Lower lobe of right lung (tissue), 2 donors: ENCODE measurements at regions not wholly inside any gene's neighbourhood (a gene's known extent, or its start where the extent isn't known, plus 50 kb on each side); places are given as distances from the start of the nearest gene placed in this dataset.

Experiments
- ATAC-seq, 2 donors: fragments of 200-7000 bp; cut with Tn5 transposase; one replicate each; pipeline ENCODE4 v1.9.1; 2020 to 2022; ENCODE audit warnings: mild to moderate bottlenecking in 2 of 2, moderate library complexity in 2 of 2
- DNase-seq: peaks from one replicate; pipeline ENCODE4 v3.0.0-alpha.2; 2020
- H3K27ac ChIP-seq: fragments of 200-600 bp; one replicate; pipeline ENCODE4 v1.8.0; 2022
- H3K27me3 ChIP-seq: fragments of 200-600 bp; one replicate; pipeline ENCODE4 v1.8.0; 2022; ENCODE audit warnings: low read depth
- H3K36me3 ChIP-seq: fragments of 200-600 bp; one replicate; pipeline ENCODE4 v1.8.0; 2022; ENCODE audit warnings: mild to moderate bottlenecking
- H3K4me1 ChIP-seq: fragments of 200-600 bp; one replicate; pipeline ENCODE4 v1.8.0; 2022
- H3K4me3 ChIP-seq: fragments of 200-600 bp; one replicate; pipeline ENCODE4 v1.8.0; 2022; ENCODE audit warnings: mild to moderate bottlenecking
- H3K9me3 ChIP-seq: fragments of 200-600 bp; one replicate; pipeline ENCODE4 v1.8.0; 2022
- intact Hi-C: fragments of 100-400 bp; cut with DNase I; formaldehyde crosslinking; loops from one replicate; pipeline ENCODE4 v1.11.0; 2022
- TF ChIP-seq, protein P1 (sequence below): fragments of 200-600 bp; IDR thresholded peaks from one replicate; pipeline ENCODE4 v1.8.0; 2022; ENCODE audit warnings: antibody characterized with exemption, mild to moderate bottlenecking
- donor health status: DM: no; HTN: yes; CAD: no; lungs with severe emphysema.

DNA sequence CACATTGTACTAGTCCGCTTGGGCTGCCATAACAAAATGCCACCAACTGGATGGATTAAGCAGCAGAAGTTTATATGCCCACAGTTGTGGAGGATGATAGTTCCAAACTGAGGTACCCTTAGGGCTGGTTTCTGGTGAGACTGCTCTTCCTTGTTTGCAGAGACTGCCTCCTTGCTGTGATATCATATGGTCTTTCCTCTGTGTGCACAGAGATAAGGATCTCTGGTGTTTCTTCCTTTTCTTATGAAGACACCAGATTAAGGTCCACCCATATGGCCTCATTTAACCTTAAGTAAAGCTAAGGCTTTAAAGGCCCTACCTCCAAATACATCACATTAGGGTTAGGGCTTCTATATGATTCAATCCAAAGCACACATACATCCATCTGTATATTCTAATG is 738.2 kb upstream of the GCFC2 start:
- no peak for ATAC-seq
- Histone ChIP-seq H3K9me3 (no peaks in the 10 kb centered on the region), H3K36me3 (no peaks in the 10 kb centered on the region), H3K4me3 (no peak overlapping the region), H3K27me3 (no peaks in the 10 kb centered on the region), H3K27ac (no peak overlapping the region), H3K4me1 (no peaks in the 10 kb centered on the region)
- TF ChIP-seq, protein P1, sequence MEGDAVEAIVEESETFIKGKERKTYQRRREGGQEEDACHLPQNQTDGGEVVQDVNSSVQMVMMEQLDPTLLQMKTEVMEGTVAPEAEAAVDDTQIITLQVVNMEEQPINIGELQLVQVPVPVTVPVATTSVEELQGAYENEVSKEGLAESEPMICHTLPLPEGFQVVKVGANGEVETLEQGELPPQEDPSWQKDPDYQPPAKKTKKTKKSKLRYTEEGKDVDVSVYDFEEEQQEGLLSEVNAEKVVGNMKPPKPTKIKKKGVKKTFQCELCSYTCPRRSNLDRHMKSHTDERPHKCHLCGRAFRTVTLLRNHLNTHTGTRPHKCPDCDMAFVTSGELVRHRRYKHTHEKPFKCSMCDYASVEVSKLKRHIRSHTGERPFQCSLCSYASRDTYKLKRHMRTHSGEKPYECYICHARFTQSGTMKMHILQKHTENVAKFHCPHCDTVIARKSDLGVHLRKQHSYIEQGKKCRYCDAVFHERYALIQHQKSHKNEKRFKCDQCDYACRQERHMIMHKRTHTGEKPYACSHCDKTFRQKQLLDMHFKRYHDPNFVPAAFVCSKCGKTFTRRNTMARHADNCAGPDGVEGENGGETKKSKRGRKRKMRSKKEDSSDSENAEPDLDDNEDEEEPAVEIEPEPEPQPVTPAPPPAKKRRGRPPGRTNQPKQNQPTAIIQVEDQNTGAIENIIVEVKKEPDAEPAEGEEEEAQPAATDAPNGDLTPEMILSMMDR = no peak
- intact Hi-C loops = no loop called here
- DNase-seq = no peak

GRCh38 chr2:76447294-76447693 is 736.6 kb upstream of the GCFC2 start:
- H3K27me3 ChIP-seq = no peaks in the 10 kb centered on the region
- H3K27ac ChIP-seq = no peak overlapping the region
- H3K9me3 ChIP-seq = no peaks in the 10 kb centered on the region
- H3K36me3 ChIP-seq = no peaks in the 10 kb centered on the region
- ATAC-seq = no peak
- TF ChIP-seq, protein P1 = no peak
- intact Hi-C loops = no loop called here
- no peak for DNase-seq
- no peaks in the 10 kb centered on the region for H3K4me1 ChIP-seq
- no peak overlapping the region for H3K4me3 ChIP-seq

DNA sequence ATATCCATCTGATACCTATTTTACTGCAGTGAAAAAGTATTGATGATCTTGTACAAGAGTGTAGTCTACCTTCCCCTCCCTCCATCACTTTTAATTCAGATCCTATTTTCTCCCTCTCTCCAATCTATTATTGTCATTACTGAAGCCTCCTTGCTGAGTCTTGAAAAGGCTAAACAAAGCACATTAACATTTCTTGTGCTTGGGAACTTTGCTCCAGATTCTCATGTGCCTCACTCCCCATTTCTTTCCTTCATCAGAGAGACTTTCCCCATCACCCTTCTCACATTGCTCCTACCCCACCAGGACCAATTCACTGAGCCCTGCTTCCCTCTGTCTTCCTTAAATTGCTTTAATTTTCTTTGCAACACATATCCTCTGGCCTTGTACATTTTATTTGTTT is 736.2 kb upstream of the GCFC2 start:
- Histone ChIP-seq H3K36me3 (no peaks in the 10 kb centered on the region), H3K9me3 (no peaks in the 10 kb centered on the region), H3K4me3 (no peak overlapping the region), H3K27me3 (no peaks in the 10 kb centered on the region), H3K27ac (no peak overlapping the region), H3K4me1 (no peaks in the 10 kb centered on the region)
- ATAC-seq (no peak), DNase-seq (no peak)
- TF ChIP-seq, protein P1 = no peak
- intact Hi-C loops = no loop called here

DNA sequence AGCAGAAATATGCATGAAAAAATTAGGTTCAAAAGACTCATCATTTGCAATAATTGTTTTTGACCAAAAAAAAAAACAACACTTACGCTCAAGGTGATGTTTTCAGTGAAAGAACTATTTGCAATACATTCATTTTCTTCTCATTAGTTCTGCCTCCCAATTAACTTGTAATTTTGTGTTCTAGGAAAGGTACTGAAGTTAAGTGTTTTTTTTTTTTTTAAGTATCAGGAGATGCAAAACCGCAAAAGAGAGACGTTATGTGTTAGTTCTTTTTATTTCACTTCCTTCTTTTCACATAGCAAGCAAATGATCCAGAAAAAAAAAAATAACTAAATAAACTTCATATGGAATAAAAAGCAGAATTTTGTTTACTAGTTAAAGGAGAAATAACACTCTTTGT is 735.2 kb upstream of the GCFC2 start:
- Histone ChIP-seq H3K27ac (no peak overlapping the region), H3K27me3 (no peaks in the 10 kb centered on the region), H3K4me1 (no peaks in the 10 kb centered on the region), H3K9me3 (no peaks in the 10 kb centered on the region), H3K4me3 (no peak overlapping the region), H3K36me3 (no peaks in the 10 kb centered on the region)
- TF ChIP-seq, protein P1 = no peak
- ATAC-seq (no peak), DNase-seq (no peak)
- intact Hi-C loops = no loop called here

DNA sequence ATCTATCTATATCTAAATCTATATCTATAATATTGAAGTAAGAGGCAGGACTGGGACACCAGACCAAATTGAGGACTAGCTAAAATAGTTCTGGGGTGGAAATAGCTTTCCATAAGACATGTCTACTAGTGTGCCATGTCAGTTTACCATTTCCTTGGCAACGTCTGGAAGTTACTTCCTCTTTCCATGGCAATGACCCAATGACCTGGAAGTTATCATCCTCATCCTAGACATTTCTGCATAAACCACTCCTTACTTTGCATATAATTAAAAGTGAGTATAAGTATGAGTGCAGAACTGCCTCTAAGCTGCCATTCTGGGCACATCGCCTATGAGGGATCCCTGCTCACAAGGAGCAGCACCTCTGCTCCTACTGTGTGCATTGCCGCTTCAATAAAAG is 734.0 kb upstream of the GCFC2 start:
- H3K27ac ChIP-seq = no peak overlapping the region
- H3K9me3 ChIP-seq = no peaks in the 10 kb centered on the region
- no peak for DNase-seq
- no peaks in the 10 kb centered on the region for H3K4me1 ChIP-seq
- no peak for ATAC-seq
- no peak overlapping the region for H3K4me3 ChIP-seq
- TF ChIP-seq, protein P1 = no peak
- H3K36me3 ChIP-seq = no peaks in the 10 kb centered on the region
- intact Hi-C loops = no loop called here
- H3K27me3 ChIP-seq = no peaks in the 10 kb centered on the region

DNA sequence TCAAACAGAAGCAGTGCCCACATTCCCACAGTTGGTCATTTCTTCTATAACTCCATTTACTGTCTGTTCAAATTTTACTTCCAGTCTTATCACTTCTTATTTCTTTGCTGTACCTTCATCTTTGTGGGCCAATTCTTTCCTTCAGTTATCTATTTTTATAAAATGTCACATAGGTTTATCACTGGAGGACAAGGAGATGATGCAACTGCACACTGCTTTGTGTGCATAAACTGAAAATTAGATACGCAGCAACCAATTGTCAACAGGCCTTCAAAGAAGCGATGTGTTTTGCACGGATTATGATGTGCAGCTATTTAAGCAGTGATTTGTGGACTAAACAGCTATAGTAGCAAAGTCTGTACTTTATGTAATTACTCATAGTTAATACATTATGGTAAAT is 726.8 kb upstream of the GCFC2 start:
- Histone ChIP-seq H3K27me3 (no peaks in the 10 kb centered on the region), H3K4me1 (no peaks in the 10 kb centered on the region), H3K36me3 (no peaks in the 10 kb centered on the region), H3K4me3 (no peak overlapping the region), H3K27ac (no peak overlapping the region), H3K9me3 (no peaks in the 10 kb centered on the region)
- ATAC-seq = no peak
- TF ChIP-seq, protein P1 = no peak
- intact Hi-C loops = no loop called here
- DNase-seq = no peak
